ENCODE measurements at regions not wholly inside any gene's neighbourhood (a gene's known extent, or its start where the extent isn't known, plus 50 kb on each side); places are given as distances from the start of the nearest gene placed in this dataset.

- no peak for DNase-seq
- H3K36me3 ChIP-seq, result no peaks in the 10 kb centered on the region
- intact Hi-C loops (cut with DNase I; ENCODE audit: low total_unique reads), result no loop called here
- 81 to 93% (median 90%) methylated on average over 3 of the region's 3 CpGs for WGBS, 5 donors
- no peaks in the 10 kb centered on the region for H3K4me1 ChIP-seq
- peaks cover 32 to 80% (median 52%) of the 10 kb centered on the region in 4 donors for H3K9me3 ChIP-seq
- no peak overlapping the region for H3K27ac ChIP-seq
- H3K4me3 ChIP-seq, result no peak overlapping the region
- no peak for TF ChIP-seq POLR2AphosphoS5 (IDR thresholded peaks at IDR 0.05)
- no peak for TF ChIP-seq POLR2A (IDR thresholded peaks at IDR 0.05)
- no peak for TF ChIP-seq EP300 (IDR thresholded peaks at IDR 0.05)
- no peak for TF ChIP-seq CTCF (IDR thresholded peaks at IDR 0.05)
- H3K27me3 ChIP-seq, result no peaks in the 10 kb centered on the region
Observed at GRCh38 chr2:41498781-41499180, 549.0 kb upstream of the PKDCC start.

DNA sequence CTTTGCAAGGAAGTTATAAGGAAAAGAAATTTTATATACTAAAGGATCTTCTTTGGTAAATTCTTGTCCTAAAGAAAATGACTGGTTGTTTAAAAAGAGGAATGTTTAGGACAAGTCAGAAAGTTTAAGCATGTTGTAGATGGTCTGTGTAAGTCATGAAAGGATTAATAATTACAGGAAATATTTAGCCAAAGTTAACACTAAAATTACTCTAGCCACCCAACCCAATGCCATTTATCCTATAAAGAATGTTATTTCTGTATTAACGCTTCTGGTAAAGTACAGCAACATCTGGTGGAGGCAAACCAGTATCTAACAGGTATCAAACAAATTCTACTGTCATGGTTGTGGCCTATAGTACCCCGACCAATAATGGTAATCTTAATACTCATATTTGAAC, 546.9 kb upstream of the PKDCC start:
- no peak for DNase-seq
- no peaks in the 10 kb centered on the region for H3K4me1 ChIP-seq
- peaks cover 11 to 59% (median 31%) of the 10 kb centered on the region in 4 donors for H3K9me3 ChIP-seq
- H3K27me3 ChIP-seq, result no peaks in the 10 kb centered on the region
- no peak overlapping the region for H3K27ac ChIP-seq
- WGBS, 5 donors, result 83 to 90% (median 87%) methylated on average over 2 of the region's 2 CpGs
- H3K36me3 ChIP-seq, result no peaks in the 10 kb centered on the region
- intact Hi-C loops (cut with DNase I; ENCODE audit: low total_unique reads), result no loop called here
- no peak overlapping the region for H3K4me3 ChIP-seq
- TF ChIP-seq POLR2A (IDR thresholded peaks at IDR 0.05), result no peak
- no peak for TF ChIP-seq EP300 (IDR thresholded peaks at IDR 0.05)
- no peak for TF ChIP-seq CTCF (IDR thresholded peaks at IDR 0.05)
- TF ChIP-seq POLR2AphosphoS5 (IDR thresholded peaks at IDR 0.05), result no peak

GRCh38 chr2:41502752-41503151, 545.1 kb upstream of the PKDCC start:
- Histone ChIP-seq H3K4me3 (no peak overlapping the region), H3K9me3 (peaks cover 0 to 41% (median 18%) of the 10 kb centered on the region in 4 donors), H3K36me3 (no peaks in the 10 kb centered on the region), H3K27me3 (no peaks in the 10 kb centered on the region), H3K27ac (no peak overlapping the region), H3K4me1 (no peaks in the 10 kb centered on the region)
- WGBS, 5 donors, result 48 to 90% (median 86%) methylated on average over 1 of the region's 1 CpG
- intact Hi-C loops (cut with DNase I; ENCODE audit: low total_unique reads), result no loop called here
- DNase-seq, result no peak
- TF ChIP-seq CTCF (IDR thresholded peaks at IDR 0.05), result no peak
- no peak for TF ChIP-seq POLR2AphosphoS5 (IDR thresholded peaks at IDR 0.05)
- TF ChIP-seq POLR2A (IDR thresholded peaks at IDR 0.05), result no peak
- TF ChIP-seq EP300 (IDR thresholded peaks at IDR 0.05), result no peak

- no peak overlapping the region for H3K4me3 ChIP-seq
- H3K4me1 ChIP-seq, result no peaks in the 10 kb centered on the region
- peaks cover 0 to 23% (median 9%) of the 10 kb centered on the region in 4 donors for H3K9me3 ChIP-seq
- TF ChIP-seq POLR2A (IDR thresholded peaks at IDR 0.05) (no peak), EP300 (IDR thresholded peaks at IDR 0.05) (no peak), POLR2AphosphoS5 (IDR thresholded peaks at IDR 0.05) (no peak), CTCF (IDR thresholded peaks at IDR 0.05) (no peak)
- no peak for DNase-seq
- no peaks in the 10 kb centered on the region for H3K36me3 ChIP-seq
- intact Hi-C loops (cut with DNase I; ENCODE audit: low total_unique reads), result no loop called here
- no peak overlapping the region for H3K27ac ChIP-seq
- WGBS, 5 donors, result 81 to 88% (median 88%) methylated on average over 2 of the region's 2 CpGs
- no peaks in the 10 kb centered on the region for H3K27me3 ChIP-seq
Observed at GRCh38 chr2:41504532-41504931, 543.3 kb upstream of the PKDCC start.

All from stomach (tissue), 8 donors.